ENCODE measurements at regions not wholly inside any gene's neighbourhood (a gene's known extent, or its start where the extent isn't known, plus 50 kb on each side); places are given as distances from the start of the nearest gene placed in this dataset.

GRCh38 chr18:26621161-26622026 lies 73.0 kb upstream of the KCTD1 start:
- H3K27ac ChIP-seq, result no peak overlapping the region
- no peak for DNase-seq (ENCODE audit: low read depth, low spot score)

- H3K27ac ChIP-seq, result no peak overlapping the region
- no peak for DNase-seq (ENCODE audit: low read depth, low spot score)
Observed at GRCh38 chr18:26619350-26619749, 71.0 kb upstream of the KCTD1 start.

DNA sequence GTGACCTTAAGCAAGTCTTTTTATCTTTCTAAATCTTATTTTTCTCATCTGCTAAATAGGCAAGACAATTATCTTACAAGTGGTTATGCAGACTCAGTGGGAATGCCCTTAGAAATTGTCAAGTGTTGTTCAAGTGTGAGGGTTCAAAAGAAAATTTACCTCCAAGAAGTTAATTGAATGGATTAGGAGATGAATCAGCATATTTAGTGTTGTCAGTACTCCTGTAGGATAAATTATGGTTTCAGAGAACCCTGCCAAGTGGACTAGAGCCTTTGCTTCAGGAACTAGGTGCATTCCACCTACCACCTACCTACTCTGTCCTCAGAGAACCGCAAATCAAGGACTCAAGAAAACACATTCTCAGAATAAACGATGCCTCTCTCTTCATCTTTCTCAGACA lies 69.8 kb upstream of the KCTD1 start:
- DNase-seq (ENCODE audit: low read depth, low spot score), result no peak
- H3K27ac ChIP-seq, result no peak overlapping the region

DNA sequence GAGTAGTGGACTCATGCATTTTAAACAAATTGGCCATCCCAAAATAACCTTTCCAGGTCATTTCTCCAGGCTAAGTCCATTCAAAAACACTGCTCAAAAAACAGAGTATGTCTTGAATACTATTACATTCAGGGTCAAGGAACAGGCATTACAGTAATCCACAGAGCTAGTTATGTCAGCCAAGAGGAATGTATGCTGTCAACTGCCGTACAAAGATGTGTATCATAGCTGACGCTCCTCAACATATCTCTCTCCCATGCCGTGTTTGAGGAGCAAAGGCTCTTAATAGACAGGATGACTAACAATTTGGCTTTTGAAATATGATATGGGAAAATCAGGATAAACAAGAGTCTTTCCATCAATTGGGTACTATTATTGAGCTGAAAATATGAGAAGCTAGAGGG lies 68.8 kb upstream of the KCTD1 start:
- peak; percentile 88 for DNase-seq (ENCODE audit: low read depth, low spot score)
- peak overlapping the region; percentile 19 for H3K27ac ChIP-seq

- no peak overlapping the region for H3K27ac ChIP-seq
Observed at GRCh38 chr18:26614374-26614773, 66.0 kb upstream of the KCTD1 start.

More at GRCh38 chr18:26614374-26614773, 66.0 kb upstream of the KCTD1 start:
- no peak for DNase-seq (ENCODE audit: low read depth, low spot score)

Measured in epithelial cell of prostate (primary cell).